ENCODE measurements at regions not wholly inside any gene's neighbourhood (a gene's known extent, or its start where the extent isn't known, plus 50 kb on each side); places are given as distances from the start of the nearest gene placed in this dataset.
"Not testable (repeated sequence)": the region's sequence is repeated elsewhere in the genome, so short reads cannot be mapped to it uniquely, and the experiment has no call there.

DNA sequence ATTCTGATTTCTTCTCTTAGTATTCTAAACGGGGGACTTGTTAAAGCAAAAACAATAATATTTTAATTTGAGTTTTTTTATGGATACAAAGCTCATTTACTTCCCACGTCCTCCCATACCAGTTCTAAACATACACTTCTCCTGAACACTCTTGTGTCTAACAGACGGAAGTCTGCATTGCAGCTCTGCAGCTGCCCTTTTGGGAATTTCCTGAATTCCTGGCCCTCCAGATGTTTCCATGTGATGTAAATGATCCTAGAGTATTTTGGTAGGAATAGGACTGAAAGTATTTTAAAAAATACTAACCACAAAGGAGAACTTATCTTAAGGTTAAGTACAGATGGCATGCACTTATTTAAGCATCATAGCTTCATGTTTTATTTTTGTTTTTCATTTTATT lies 886.7 kb downstream of the TBC1D32 start:
- Histone ChIP-seq H4K8ac (replicated peaks; ENCODE audit: insufficient read length, low read depth, low read length) (no peak overlapping the region), H3K27ac (ENCODE audit: insufficient read length, low read depth, low read length) (no peak overlapping the region), H3K27me3 (ENCODE audit: insufficient read depth, low read length) (no peaks in the 10 kb centered on the region), H3K79me1 (ENCODE audit: insufficient read depth, low read depth, low read length, poor library complexity, severe bottlenecking) (no peaks in the 10 kb centered on the region), H2BK15ac (ENCODE audit: low read depth, low read length) (no peak overlapping the region), H2BK20ac (ENCODE audit: low read depth, low read length, poor library complexity, severe bottlenecking) (no peak overlapping the region), H2AK5ac (ENCODE audit: insufficient read length, low read length) (no peak overlapping the region), H4K91ac (ENCODE audit: insufficient read length, low read depth, low read length) (no peak overlapping the region), H3K23me2 (ENCODE audit: insufficient read length, low read depth, low read length, poor library complexity, severe bottlenecking) (no peaks in the 10 kb centered on the region), H3K79me2 (ENCODE audit: insufficient read depth, low read length) (no peaks in the 10 kb centered on the region), H2BK5ac (ENCODE audit: insufficient read length, low read length) (no peak overlapping the region), H3K18ac (ENCODE audit: insufficient read length, low read depth, low read length) (no peak overlapping the region), H3K14ac (ENCODE audit: insufficient read depth, low read length) (no peak overlapping the region), H3K23ac (ENCODE audit: insufficient read length, low read depth, low read length) (no peak overlapping the region), H3K9me3 (ENCODE audit: control insufficient read depth, low read depth, low read length) (no peaks in the 10 kb centered on the region), H2BK120ac (ENCODE audit: low read depth, low read length, poor library complexity, severe bottlenecking) (no peak overlapping the region), H3K4ac (ENCODE audit: low read depth, low read length) (no peak overlapping the region), H2AFZ (ENCODE audit: low read length) (no peak overlapping the region), H4K20me1 (ENCODE audit: control insufficient read depth, insufficient read depth, insufficient read length) (no peaks in the 10 kb centered on the region), H3T11ph (ENCODE audit: low read length) (no peak overlapping the region), H3K4me1 (ENCODE audit: insufficient read depth, low read length) (no peaks in the 10 kb centered on the region), H2BK12ac (ENCODE audit: insufficient read length, low read depth, low read length) (no peak overlapping the region), H4K5ac (ENCODE audit: insufficient read length, low read depth, low read length) (no peak overlapping the region), H3K9ac (ENCODE audit: extremely low read depth, insufficient read length, low read length) (no peak overlapping the region), H3K56ac (ENCODE audit: insufficient read length, low read depth, low read length) (no peak overlapping the region), H3K4me2 (ENCODE audit: insufficient read depth, insufficient read length, low read length) (no peak overlapping the region)
- Mint-ChIP-seq H3K4me1 (peaks cover 0 to 3% of the 10 kb centered on the region in 2 experiments; a peak in 2 of 4 replicates), H3K9me3 (no peaks in the 10 kb centered on the region; a peak in 1 of 5 replicates), H3K4me3 (no peak overlapping the region), H3K27me3 (ENCODE audit: low read depth) (no peaks in the 10 kb centered on the region), H3K36me3 (ENCODE audit: insufficient read depth in 1 of 3, low read depth in 3 of 3) (no peaks in the 10 kb centered on the region), H3K27ac (peak overlapping the region in 2 of 3 experiments; percentile 31 to 39; a peak in 1 of 7 replicates)
- no CpG with 5 or more reads among the region's 3 CpGs for WGBS (ENCODE audit: extremely low coverage, insufficient read length, low lambda C conversion rate)
- DNase-seq: no peak
- TF ChIP-seq, protein P1, sequence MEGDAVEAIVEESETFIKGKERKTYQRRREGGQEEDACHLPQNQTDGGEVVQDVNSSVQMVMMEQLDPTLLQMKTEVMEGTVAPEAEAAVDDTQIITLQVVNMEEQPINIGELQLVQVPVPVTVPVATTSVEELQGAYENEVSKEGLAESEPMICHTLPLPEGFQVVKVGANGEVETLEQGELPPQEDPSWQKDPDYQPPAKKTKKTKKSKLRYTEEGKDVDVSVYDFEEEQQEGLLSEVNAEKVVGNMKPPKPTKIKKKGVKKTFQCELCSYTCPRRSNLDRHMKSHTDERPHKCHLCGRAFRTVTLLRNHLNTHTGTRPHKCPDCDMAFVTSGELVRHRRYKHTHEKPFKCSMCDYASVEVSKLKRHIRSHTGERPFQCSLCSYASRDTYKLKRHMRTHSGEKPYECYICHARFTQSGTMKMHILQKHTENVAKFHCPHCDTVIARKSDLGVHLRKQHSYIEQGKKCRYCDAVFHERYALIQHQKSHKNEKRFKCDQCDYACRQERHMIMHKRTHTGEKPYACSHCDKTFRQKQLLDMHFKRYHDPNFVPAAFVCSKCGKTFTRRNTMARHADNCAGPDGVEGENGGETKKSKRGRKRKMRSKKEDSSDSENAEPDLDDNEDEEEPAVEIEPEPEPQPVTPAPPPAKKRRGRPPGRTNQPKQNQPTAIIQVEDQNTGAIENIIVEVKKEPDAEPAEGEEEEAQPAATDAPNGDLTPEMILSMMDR (conservative IDR thresholded peaks at IDR 0.05): no peak

DNA sequence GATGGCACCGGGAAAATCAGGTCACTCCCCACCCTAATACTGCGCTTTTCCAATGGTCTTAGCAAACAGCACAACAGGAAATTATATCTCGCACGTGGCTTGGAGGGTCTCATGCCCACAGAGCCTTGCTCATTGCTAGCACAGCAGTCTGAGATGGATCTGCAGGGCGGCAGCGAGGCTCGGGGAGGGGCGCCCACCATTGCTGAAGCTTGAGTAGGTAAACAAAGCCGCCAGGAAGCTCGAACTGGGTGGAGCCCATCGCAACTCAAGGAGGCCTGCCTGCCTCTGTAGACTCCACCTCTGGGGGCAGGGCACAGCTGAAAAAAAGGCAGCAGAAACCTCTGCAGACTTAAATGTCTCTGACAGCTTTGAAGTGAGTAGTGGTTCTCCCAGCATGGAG lies 901.4 kb downstream of the TBC1D32 start:
- not testable (repeated sequence) for H2AFZ ChIP-seq (ENCODE audit: low read length); H3K4ac ChIP-seq (ENCODE audit: low read depth, low read length); H2BK120ac ChIP-seq (ENCODE audit: low read depth, low read length, poor library complexity, severe bottlenecking); H3K9me3 ChIP-seq (ENCODE audit: control insufficient read depth, low read depth, low read length); H3K4me3 Mint-ChIP-seq; H3K79me2 ChIP-seq (ENCODE audit: insufficient read depth, low read length); H3K18ac ChIP-seq (ENCODE audit: insufficient read length, low read depth, low read length); H3K79me1 ChIP-seq (ENCODE audit: insufficient read depth, low read depth, low read length, poor library complexity, severe bottlenecking); H2AK5ac ChIP-seq (ENCODE audit: insufficient read length, low read length); H2BK20ac ChIP-seq (ENCODE audit: low read depth, low read length, poor library complexity, severe bottlenecking); H3K4me1 Mint-ChIP-seq; H3K27me3 ChIP-seq (ENCODE audit: insufficient read depth, low read length); H3K56ac ChIP-seq (ENCODE audit: insufficient read length, low read depth, low read length); H3K27me3 Mint-ChIP-seq (ENCODE audit: low read depth); H4K5ac ChIP-seq (ENCODE audit: insufficient read length, low read depth, low read length); H2BK15ac ChIP-seq (ENCODE audit: low read depth, low read length); H3K14ac ChIP-seq (ENCODE audit: insufficient read depth, low read length); H2BK5ac ChIP-seq (ENCODE audit: insufficient read length, low read length); H3K27ac Mint-ChIP-seq; H4K8ac ChIP-seq (replicated peaks; ENCODE audit: insufficient read length, low read depth, low read length); H4K91ac ChIP-seq (ENCODE audit: insufficient read length, low read depth, low read length); H4K20me1 ChIP-seq (ENCODE audit: control insufficient read depth, insufficient read depth, insufficient read length); H3K36me3 Mint-ChIP-seq (ENCODE audit: insufficient read depth in 1 of 3, low read depth in 3 of 3); H3T11ph ChIP-seq (ENCODE audit: low read length); H3K23me2 ChIP-seq (ENCODE audit: insufficient read length, low read depth, low read length, poor library complexity, severe bottlenecking); H3K4me2 ChIP-seq (ENCODE audit: insufficient read depth, insufficient read length, low read length); H3K4me1 ChIP-seq (ENCODE audit: insufficient read depth, low read length); H3K9me3 Mint-ChIP-seq; H3K9ac ChIP-seq (ENCODE audit: extremely low read depth, insufficient read length, low read length); H3K23ac ChIP-seq (ENCODE audit: insufficient read length, low read depth, low read length); H3K27ac ChIP-seq (ENCODE audit: insufficient read length, low read depth, low read length); H2BK12ac ChIP-seq (ENCODE audit: insufficient read length, low read depth, low read length)
- DNase-seq: peak; percentile 54
- WGBS (ENCODE audit: extremely low coverage, insufficient read length, low lambda C conversion rate): no CpG with 5 or more reads among the region's 11 CpGs

Data from H9 (cell line).